ENCODE measurements at regions not wholly inside any gene's neighbourhood (a gene's known extent, or its start where the extent isn't known, plus 50 kb on each side); places are given as distances from the start of the nearest gene placed in this dataset.

DNA sequence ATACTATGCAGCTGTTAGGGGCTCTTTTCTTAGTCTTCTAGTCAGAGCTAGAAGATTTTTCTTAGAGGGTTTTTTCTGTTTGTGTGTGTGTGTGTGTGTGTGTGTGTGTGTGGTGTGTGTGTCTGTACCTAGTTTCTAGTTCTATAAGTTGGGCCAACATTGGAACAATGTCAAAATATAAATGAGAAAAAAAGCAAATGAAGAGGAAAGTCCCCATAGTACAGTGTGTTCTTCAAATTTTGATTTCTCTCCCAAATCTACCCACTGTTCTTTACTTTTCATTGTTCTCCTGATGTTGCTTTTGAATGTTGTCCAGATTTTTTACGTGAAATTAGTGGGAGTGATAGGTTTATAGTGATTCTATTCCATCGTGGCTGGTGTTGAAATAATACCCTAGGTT, 2153.4 kb upstream of the RAG2 start:
- TF ChIP-seq EZH2 (IDR thresholded peaks at IDR 0.05; ENCODE audit: insufficient read depth, poor library complexity, severe bottlenecking): no peak
- no peak for TF ChIP-seq EZH2phosphoT487 (IDR thresholded peaks at IDR 0.05; ENCODE audit: insufficient read depth, low read depth)

All from GM23248 (cell line).